KMS-11 (cell line): ENCODE measurements at regions not wholly inside any gene's neighbourhood (a gene's known extent, or its start where the extent isn't known, plus 50 kb on each side); places are given as distances from the start of the nearest gene placed in this dataset.

Experiments used
- H2AFZ ChIP-seq: fragments of 200-600 bp; sonication (generic); 2 replicates; pipeline ENCODE4 v1.6.1; 2016; ENCODE audit warnings: antibody characterized with exemption, mixed run types, low read depth
- H3K27ac ChIP-seq: fragments of 200-600 bp; sonication (generic); 2 replicates; pipeline ENCODE4 v1.6.1; 2016; ENCODE audit warnings: mild to moderate bottlenecking, mixed run types
- H3K27me3 ChIP-seq: fragments of 200-600 bp; sonication (generic); 2 replicates; pipeline ENCODE4 v1.6.1; 2017; ENCODE audit warnings: mild to moderate bottlenecking, low read depth, mixed run types, moderate library complexity; ENCODE audit not compliant: insufficient read depth
- H3K36me3 ChIP-seq: fragments of 200-600 bp; sonication (generic); 2 replicates; pipeline ENCODE4 v1.6.1; 2017; ENCODE audit warnings: mild to moderate bottlenecking, mixed run types; ENCODE audit not compliant: insufficient read depth
- H3K4me1 ChIP-seq: fragments of 200-600 bp; sonication (generic); 2 replicates; pipeline ENCODE4 v1.6.1; 2016; ENCODE audit warnings: mild to moderate bottlenecking, low read depth, mixed run types; ENCODE audit not compliant: poor library complexity, severe bottlenecking
- H3K4me2 ChIP-seq: fragments of 200-600 bp; sonication (generic); 2 replicates; pipeline ENCODE4 v1.7.0; 2016; ENCODE audit warnings: mild to moderate bottlenecking, mixed run types
- H3K4me3 ChIP-seq: fragments of 200-600 bp; sonication (generic); IDR thresholded peaks from 2 replicates; pipeline ENCODE4 v1.6.1; 2017; ENCODE audit warnings: low read depth, low read length, mixed read lengths; ENCODE audit not compliant: insufficient read depth
- H3K79me2 ChIP-seq: fragments of 200-600 bp; sonication (generic); 2 replicates; pipeline ENCODE4 v1.6.1; 2016; ENCODE audit warnings: low read depth, mixed run types; ENCODE audit not compliant: insufficient read depth
- H3K9ac ChIP-seq: fragments of 200-600 bp; sonication (generic); 2 replicates; pipeline ENCODE4 v1.6.1; 2016; ENCODE audit warnings: mild to moderate bottlenecking, mixed run types
- H4K20me1 ChIP-seq: fragments of 200-600 bp; sonication (generic); 2 replicates; pipeline ENCODE4 v1.6.1; 2016; ENCODE audit warnings: mild to moderate bottlenecking, mixed run types; ENCODE audit not compliant: insufficient read depth
- TF ChIP-seq, protein P1 (sequence below): fragments of 200-600 bp; sonication (generic); conservative IDR thresholded peaks from 2 replicates; pipeline ENCODE4 v1.6.1; 2017; ENCODE audit warnings: low read depth, mild to moderate bottlenecking, antibody characterized with exemption, low read length, moderate library complexity, mixed read lengths

- Histone ChIP-seq H3K79me2 (no peaks in the 10 kb centered on the region), H3K36me3 (no peaks in the 10 kb centered on the region), H3K4me1 (no peaks in the 10 kb centered on the region), H3K4me2 (no peak overlapping the region), H3K27ac (no peak overlapping the region), H3K4me3 (no peak overlapping the region), H4K20me1 (no peaks in the 10 kb centered on the region), H3K27me3 (no peaks in the 10 kb centered on the region), H2AFZ (no peak overlapping the region), H3K9ac (no peak overlapping the region)
- TF ChIP-seq, protein P1, sequence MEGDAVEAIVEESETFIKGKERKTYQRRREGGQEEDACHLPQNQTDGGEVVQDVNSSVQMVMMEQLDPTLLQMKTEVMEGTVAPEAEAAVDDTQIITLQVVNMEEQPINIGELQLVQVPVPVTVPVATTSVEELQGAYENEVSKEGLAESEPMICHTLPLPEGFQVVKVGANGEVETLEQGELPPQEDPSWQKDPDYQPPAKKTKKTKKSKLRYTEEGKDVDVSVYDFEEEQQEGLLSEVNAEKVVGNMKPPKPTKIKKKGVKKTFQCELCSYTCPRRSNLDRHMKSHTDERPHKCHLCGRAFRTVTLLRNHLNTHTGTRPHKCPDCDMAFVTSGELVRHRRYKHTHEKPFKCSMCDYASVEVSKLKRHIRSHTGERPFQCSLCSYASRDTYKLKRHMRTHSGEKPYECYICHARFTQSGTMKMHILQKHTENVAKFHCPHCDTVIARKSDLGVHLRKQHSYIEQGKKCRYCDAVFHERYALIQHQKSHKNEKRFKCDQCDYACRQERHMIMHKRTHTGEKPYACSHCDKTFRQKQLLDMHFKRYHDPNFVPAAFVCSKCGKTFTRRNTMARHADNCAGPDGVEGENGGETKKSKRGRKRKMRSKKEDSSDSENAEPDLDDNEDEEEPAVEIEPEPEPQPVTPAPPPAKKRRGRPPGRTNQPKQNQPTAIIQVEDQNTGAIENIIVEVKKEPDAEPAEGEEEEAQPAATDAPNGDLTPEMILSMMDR: no peak
These were observed 1045.0 kb downstream of the NTRK3 start for GRCh38 chr15:87211547-87211946.

DNA sequence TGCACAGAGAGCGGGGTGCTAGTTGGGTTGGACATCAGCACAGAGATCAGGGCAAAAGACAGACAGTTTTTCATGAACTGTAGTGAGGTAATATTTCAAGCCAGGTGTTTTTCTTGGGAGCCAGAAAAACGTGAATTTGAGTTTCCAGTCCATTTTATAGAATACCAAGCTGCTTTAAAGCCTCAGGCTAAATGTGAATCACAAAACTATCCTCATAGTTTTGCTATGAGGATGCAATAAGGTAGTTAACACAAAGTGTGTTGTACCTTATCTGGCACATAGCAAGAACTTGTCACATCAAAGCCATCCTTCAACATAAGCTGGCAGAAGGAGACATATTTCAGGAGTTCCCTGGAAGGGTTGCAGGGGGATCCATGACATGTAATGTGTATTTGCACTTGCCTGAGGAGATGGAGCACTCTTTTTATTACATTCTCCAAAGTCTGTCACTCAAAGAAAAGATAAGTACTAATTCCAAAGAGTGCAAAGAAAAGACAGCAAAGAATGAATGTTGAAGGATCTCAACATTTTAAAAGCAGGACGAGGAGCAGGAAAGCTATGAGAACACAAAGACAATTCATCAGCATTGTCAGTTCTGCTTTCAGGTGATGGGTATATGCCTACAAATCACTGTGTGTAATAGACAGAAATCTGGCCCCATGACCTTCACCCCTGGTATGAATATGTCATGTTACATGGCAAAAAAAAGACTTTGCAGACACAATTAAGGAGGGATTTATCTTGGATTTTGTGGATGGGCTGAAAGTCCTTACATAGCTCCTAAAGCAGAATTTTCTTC lies 1046.4 kb downstream of the NTRK3 start:
- Histone ChIP-seq H3K79me2 (no peaks in the 10 kb centered on the region), H3K4me1 (no peaks in the 10 kb centered on the region), H3K4me3 (no peak overlapping the region), H3K4me2 (no peak overlapping the region), H3K27ac (no peak overlapping the region), H3K27me3 (no peaks in the 10 kb centered on the region), H2AFZ (no peak overlapping the region), H4K20me1 (no peaks in the 10 kb centered on the region), H3K36me3 (no peaks in the 10 kb centered on the region), H3K9ac (no peak overlapping the region)
- TF ChIP-seq, protein P1: no peak

DNA sequence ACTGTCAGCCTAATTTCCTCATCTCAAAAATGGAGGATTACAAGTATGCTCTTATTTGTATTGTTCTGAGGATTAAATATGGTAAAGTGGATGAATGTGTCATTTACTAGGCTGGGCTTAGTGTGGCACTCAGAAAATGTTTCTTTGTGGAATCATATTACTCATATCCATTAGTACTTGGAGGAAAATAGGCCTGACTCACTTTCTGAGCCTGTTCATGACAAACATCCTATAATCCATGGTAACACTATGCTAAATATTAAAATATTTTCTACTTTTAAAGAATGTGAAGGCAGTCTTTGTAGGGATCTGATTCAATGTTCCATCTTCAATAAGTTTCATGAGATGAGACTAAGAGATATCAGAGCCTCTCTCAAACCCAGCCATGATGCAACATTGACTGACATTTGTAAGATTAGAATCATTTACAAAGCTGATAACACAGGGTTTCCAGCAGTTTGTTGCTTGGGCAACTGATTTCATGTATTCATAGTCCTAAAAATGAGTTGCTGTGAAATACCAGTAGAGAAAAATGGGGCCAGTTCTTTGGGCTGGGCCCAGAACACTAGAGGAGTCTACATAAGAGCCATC lies 1048.5 kb downstream of the NTRK3 start:
- no peak overlapping the region for H3K4me3 ChIP-seq
- no peak overlapping the region for H3K27ac ChIP-seq
- H3K36me3 ChIP-seq: no peaks in the 10 kb centered on the region
- H3K4me2 ChIP-seq: no peak overlapping the region
- H3K4me1 ChIP-seq: no peaks in the 10 kb centered on the region
- TF ChIP-seq, protein P1: no peak
- H2AFZ ChIP-seq: no peak overlapping the region
- H3K9ac ChIP-seq: no peak overlapping the region
- no peaks in the 10 kb centered on the region for H3K27me3 ChIP-seq
- H3K79me2 ChIP-seq: no peaks in the 10 kb centered on the region
- no peaks in the 10 kb centered on the region for H4K20me1 ChIP-seq

- no peaks in the 10 kb centered on the region for H3K36me3 ChIP-seq
- H2AFZ ChIP-seq: no peak overlapping the region
These were observed 1049.3 kb downstream of the NTRK3 start for GRCh38 chr15:87207251-87207650.

More at GRCh38 chr15:87207251-87207650, 1049.3 kb downstream of the NTRK3 start:
- Histone ChIP-seq H3K4me1 (no peaks in the 10 kb centered on the region), H3K27ac (no peak overlapping the region), H3K4me3 (no peak overlapping the region), H4K20me1 (no peaks in the 10 kb centered on the region), H3K79me2 (no peaks in the 10 kb centered on the region), H3K9ac (no peak overlapping the region), H3K4me2 (no peak overlapping the region), H3K27me3 (no peaks in the 10 kb centered on the region)
- TF ChIP-seq, protein P1: no peak
